ENCODE measurements at regions not wholly inside any gene's neighbourhood (a gene's known extent, or its start where the extent isn't known, plus 50 kb on each side); places are given as distances from the start of the nearest gene placed in this dataset.

- DNase-seq (ENCODE audit: low read depth, low spot score) = no peak
- H3K36me3 ChIP-seq (ENCODE audit: control insufficient read depth, insufficient read depth, low read length) = no peaks in the 10 kb centered on the region
- H3K9me3 ChIP-seq (ENCODE audit: control insufficient read depth, insufficient read depth, low read depth, low read length) = no peaks in the 10 kb centered on the region
- no TSS peak for BruUV-seq (replicated peaks)
- H3K27me3 ChIP-seq (ENCODE audit: control insufficient read depth, insufficient read depth, low read length) = 0 out of 2 replicates have a peak, but pooled peaks cover 2% of the 10 kb centered on the region
- no peak overlapping the region for H3K27ac ChIP-seq (ENCODE audit: low read length)
- intact Hi-C loops (cut with micrococcal nuclease; ENCODE audit: unreplicated experiment) (no loop called here), in situ Hi-C loops (cut with HindIII; ENCODE audit: low pct_unique_long_range_greater_than_20kb, low sequenced_read_pairs) (no loop called here)
- no peak overlapping the region for H3K4me3 ChIP-seq (ENCODE audit: low read depth in 2 of 2, low read length in 2 of 2)
- TF ChIP-seq REST (IDR thresholded peaks at IDR 0.05; ENCODE audit: insufficient read depth in 1 of 2, low read depth in 2 of 2, low read length in 1 of 2) (no peak), CTCF (IDR thresholded peaks at IDR 0.05) (no peak), POLR2AphosphoS5 (IDR thresholded peaks at IDR 0.05; ENCODE audit: low read depth, low read length) (no peak), SIN3A (IDR thresholded peaks at IDR 0.05; ENCODE audit: borderline replicate concordance, insufficient read depth, low read depth, low read length) (no peak), TCF7L2 (IDR thresholded peaks at IDR 0.05; ENCODE audit: low read depth, low read length) (no peak)
- ATAC-seq = no peak
- H3K4me1 ChIP-seq (ENCODE audit: control insufficient read depth, insufficient read depth, low read length) = no peaks in the 10 kb centered on the region
- ChIA-PET POLR2A (no interaction called here), CTCF (no interaction called here)
Observed at GRCh38 chr2:19823507-19823906, 78.3 kb downstream of the TTC32 start.

GRCh38 chr2:19819097-19820065 lies 82.4 kb downstream of the TTC32 start:
- no TSS peak for BruUV-seq (replicated peaks)
- in situ Hi-C loops (cut with HindIII; ENCODE audit: low pct_unique_long_range_greater_than_20kb, low sequenced_read_pairs) (no loop called here), intact Hi-C loops (cut with micrococcal nuclease; ENCODE audit: unreplicated experiment) (no loop called here)
- Histone ChIP-seq H3K9me3 (ENCODE audit: control insufficient read depth, insufficient read depth, low read depth, low read length) (no peaks in the 10 kb centered on the region), H3K4me1 (ENCODE audit: control insufficient read depth, insufficient read depth, low read length) (no peaks in the 10 kb centered on the region), H3K36me3 (ENCODE audit: control insufficient read depth, insufficient read depth, low read length) (no peaks in the 10 kb centered on the region), H3K27ac (ENCODE audit: low read length) (no peak overlapping the region), H3K27me3 (ENCODE audit: control insufficient read depth, insufficient read depth, low read length) (no peaks in the 10 kb centered on the region), H3K4me3 (ENCODE audit: low read depth in 2 of 2, low read length in 2 of 2) (no peak overlapping the region)
- DNase-seq (ENCODE audit: low read depth, low spot score) (no peak), ATAC-seq (peak; percentile 77)
- ChIA-PET POLR2A (no interaction called here), CTCF (no interaction called here)
- TF ChIP-seq REST (IDR thresholded peaks at IDR 0.05; ENCODE audit: insufficient read depth in 1 of 2, low read depth in 2 of 2, low read length in 1 of 2) (no peak), POLR2AphosphoS5 (IDR thresholded peaks at IDR 0.05; ENCODE audit: low read depth, low read length) (no peak), TCF7L2 (IDR thresholded peaks at IDR 0.05; ENCODE audit: low read depth, low read length) (no peak), SIN3A (IDR thresholded peaks at IDR 0.05; ENCODE audit: borderline replicate concordance, insufficient read depth, low read depth, low read length) (no peak), CTCF (IDR thresholded peaks at IDR 0.05) (no peak)
